ENCODE measurements at regions not wholly inside any gene's neighbourhood (a gene's known extent, or its start where the extent isn't known, plus 50 kb on each side); places are given as distances from the start of the nearest gene placed in this dataset.

GRCh38 chr10:44030738-44031137 is 354.2 kb downstream of the CXCL12 start:
- DNase-seq (ENCODE audit: low read depth in 2 of 2) = no peak

DNA sequence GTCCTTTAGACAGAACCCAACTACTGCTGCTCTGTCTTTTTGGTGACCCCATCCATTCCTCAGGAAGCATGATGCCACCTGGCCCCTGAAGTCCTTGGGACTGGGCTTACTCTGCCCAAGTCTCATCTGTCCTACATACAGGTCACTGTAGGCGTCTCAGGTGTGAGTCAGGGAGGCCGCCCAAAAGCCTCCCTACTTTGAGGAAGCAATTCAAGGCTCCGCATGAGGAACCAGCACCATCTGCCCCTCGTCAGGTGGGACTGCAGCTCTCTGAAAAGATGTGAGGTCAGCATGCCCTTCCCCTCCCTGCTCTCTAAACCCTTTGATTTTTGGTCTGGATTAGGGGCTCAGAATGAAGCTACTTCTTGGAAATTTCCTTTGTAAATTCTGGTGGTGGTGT is 354.8 kb downstream of the CXCL12 start:
- no peak for DNase-seq (ENCODE audit: low read depth in 2 of 2)

DNA sequence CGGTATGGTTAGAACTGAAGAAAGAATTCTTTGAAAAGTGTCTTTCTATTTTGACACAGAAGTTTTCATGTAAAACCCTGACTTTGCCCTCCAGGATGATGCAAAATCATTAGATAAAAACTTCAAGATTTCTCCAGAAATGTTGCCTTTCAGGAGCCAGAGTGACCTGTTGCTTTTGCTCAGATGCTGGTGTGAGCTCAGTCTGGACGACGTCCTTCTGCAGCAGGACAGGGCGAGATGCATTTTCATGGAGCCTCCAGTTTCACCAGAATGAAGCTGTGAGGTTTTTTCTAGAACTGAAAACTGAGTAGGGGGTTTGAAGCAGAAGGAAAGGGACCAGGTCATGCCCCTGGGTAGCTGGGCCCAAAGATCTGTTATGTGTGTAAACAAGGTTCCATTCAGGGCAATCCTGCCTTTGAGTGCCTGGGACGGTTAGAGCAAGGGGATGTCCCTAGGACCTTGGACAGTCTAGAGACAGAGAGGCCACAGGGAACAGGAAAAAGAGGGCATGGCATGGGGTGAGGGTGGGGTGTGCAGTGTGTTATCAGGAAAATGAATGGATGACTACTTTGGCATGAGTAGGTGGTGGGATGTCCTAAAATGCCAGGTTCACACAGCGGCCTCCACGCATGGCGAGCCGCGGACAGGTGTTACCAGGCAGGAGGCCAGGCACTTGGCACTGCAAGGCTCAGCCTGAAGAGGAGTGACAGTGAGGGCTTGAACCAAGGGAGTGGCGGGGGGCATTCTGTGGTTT is 356.3 kb downstream of the CXCL12 start:
- no peak for DNase-seq (ENCODE audit: low read depth in 2 of 2)

DNA sequence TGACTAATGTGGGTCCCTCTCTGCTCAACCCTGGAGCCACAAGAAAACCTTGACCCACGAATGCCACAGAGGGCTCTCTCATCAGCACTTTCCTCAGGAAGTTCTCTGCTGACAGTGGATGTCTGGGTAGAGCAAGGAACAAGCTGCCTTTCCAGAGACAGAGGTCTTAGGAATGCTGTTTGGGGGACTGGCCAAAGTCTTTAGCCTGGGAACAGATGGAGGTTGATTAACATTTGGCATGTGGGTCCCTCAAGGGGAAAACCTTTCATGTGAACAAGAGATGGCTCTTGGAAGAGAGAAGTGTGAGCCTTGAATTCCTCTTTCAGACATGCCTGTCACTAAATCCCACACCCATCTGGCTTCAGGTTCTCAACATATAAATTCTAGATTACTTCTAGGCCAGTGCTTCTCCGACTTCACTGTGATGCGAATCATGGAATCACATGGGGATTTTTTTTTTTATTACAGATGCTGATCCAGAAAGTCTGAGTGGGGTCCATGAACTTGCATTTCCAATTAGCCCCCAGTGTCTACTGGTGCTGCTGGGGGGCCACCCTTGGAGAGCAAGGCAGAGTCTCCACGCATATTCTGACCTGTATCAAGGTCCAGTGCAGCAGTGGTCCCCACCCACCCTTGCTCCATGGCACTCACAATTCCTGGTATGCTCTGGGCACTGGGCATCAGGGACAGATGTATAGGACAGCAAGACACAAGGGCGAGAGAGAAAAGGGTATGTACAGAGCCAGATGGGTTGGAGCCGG is 360.4 kb downstream of the CXCL12 start:
- no peak for DNase-seq (ENCODE audit: low read depth in 2 of 2)

GRCh38 chr10:44023517-44023916 is 361.4 kb downstream of the CXCL12 start:
- DNase-seq (ENCODE audit: low read depth in 2 of 2) = no peak

- DNase-seq (ENCODE audit: low read depth in 2 of 2) = no peak
These were observed 362.7 kb downstream of the CXCL12 start for GRCh38 chr10:44022203-44022602.

GRCh38 chr10:44020322-44021111 is 364.4 kb downstream of the CXCL12 start:
- DNase-seq (ENCODE audit: low read depth in 2 of 2) = no peak

DNA sequence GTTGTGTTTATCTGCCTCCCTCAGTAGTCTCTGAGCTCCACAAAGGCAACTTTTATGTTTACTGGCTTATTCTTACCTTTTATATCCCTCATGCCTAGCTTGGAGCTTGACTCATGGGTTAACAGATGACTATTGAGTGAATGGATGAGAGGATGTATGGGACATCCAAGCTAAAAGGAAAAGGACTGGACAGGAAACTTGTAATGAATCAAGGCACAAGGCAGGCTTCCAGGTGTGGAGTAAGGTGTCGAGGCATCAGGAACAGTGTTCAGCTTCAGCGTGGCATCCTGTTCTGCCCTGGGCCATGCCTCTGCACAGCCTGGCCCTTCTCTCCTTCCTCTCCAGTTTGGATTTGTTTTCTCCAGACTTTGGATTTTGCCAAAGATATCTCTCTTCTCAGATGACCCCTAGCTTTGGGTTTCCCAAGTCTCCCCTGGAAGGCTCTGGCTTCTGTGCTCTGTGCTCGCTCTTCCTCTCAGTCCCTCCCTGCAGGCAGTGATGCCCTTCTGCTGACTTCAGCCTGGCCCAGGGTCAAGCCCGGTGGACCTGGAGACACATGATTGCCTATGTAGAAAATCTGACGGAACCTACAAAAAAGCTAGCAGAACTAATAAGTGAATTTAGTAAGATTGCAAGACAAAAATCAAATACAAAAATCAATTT is 367.3 kb downstream of the CXCL12 start:
- DNase-seq (ENCODE audit: low read depth in 2 of 2) = no peak

DNA sequence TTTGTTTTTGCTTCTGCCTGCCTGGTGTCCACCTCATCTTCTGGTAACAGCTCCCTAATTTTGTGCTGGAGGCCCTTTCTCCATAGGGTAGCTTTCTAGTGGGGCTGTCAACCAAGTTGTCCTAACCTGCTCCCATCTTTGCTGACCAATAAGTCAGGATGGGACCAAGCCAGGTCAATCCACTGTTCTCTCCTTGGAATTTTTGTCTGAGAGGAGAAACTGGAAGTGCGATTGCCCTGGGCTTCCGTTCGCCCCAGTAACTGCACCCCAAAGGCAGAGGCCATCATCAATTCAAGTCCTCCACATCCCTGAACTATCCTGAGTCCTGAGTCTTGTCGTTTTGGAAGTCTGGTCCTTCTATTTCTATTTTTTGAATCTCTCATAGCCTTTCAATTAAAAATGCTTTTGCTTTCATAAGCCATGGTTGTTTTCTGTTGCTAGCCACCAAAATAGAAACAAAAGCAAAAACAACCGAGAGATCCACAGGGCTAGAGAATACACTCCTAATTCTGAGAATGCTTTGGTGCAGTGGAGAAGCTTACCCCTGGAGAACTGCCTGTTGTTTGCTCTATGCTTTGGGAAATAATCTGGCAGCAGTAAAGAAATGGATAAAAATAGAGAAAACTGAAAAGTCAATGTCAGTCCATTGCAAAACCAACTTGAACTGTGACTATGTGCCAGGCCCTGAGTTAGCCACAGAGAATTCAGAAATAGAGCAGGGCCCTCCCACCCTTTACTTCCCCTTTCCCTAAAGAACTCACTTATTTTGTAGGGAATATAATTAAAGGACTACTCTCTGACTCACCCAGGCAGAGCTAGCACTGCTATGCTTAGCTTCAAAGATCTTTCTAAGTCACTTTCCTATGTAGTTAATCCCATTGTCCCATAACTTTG is 368.1 kb downstream of the CXCL12 start:
- DNase-seq (ENCODE audit: low read depth in 2 of 2) = no peak

GRCh38 chr10:44015702-44016500 is 367.2 kb upstream of the ZNF32 start:
- no peak for DNase-seq (ENCODE audit: low read depth in 2 of 2)

- DNase-seq (ENCODE audit: low read depth in 2 of 2) = no peak
These were observed 366.1 kb upstream of the ZNF32 start for GRCh38 chr10:44014644-44015250.

- DNase-seq (ENCODE audit: low read depth in 2 of 2) = no peak
These were observed 365.3 kb upstream of the ZNF32 start for GRCh38 chr10:44013981-44014380.

GRCh38 chr10:44012921-44013320 is 364.2 kb upstream of the ZNF32 start:
- DNase-seq (ENCODE audit: low read depth in 2 of 2) = no peak

GRCh38 chr10:44011603-44011981 is 362.9 kb upstream of the ZNF32 start:
- DNase-seq (ENCODE audit: low read depth in 2 of 2) = no peak

GRCh38 chr10:44010873-44011602 is 362.4 kb upstream of the ZNF32 start:
- no peak for DNase-seq (ENCODE audit: low read depth in 2 of 2)

GRCh38 chr10:44009891-44010632 is 361.4 kb upstream of the ZNF32 start:
- no peak for DNase-seq (ENCODE audit: low read depth in 2 of 2)

GRCh38 chr10:44008917-44009709 is 360.4 kb upstream of the ZNF32 start:
- DNase-seq (ENCODE audit: low read depth in 2 of 2) = no peak
